ENCODE measurements at regions not wholly inside any gene's neighbourhood (a gene's known extent, or its start where the extent isn't known, plus 50 kb on each side); places are given as distances from the start of the nearest gene placed in this dataset.
"Not testable (repeated sequence)": the region's sequence is repeated elsewhere in the genome, so short reads cannot be mapped to it uniquely, and the experiment has no call there.

DNA sequence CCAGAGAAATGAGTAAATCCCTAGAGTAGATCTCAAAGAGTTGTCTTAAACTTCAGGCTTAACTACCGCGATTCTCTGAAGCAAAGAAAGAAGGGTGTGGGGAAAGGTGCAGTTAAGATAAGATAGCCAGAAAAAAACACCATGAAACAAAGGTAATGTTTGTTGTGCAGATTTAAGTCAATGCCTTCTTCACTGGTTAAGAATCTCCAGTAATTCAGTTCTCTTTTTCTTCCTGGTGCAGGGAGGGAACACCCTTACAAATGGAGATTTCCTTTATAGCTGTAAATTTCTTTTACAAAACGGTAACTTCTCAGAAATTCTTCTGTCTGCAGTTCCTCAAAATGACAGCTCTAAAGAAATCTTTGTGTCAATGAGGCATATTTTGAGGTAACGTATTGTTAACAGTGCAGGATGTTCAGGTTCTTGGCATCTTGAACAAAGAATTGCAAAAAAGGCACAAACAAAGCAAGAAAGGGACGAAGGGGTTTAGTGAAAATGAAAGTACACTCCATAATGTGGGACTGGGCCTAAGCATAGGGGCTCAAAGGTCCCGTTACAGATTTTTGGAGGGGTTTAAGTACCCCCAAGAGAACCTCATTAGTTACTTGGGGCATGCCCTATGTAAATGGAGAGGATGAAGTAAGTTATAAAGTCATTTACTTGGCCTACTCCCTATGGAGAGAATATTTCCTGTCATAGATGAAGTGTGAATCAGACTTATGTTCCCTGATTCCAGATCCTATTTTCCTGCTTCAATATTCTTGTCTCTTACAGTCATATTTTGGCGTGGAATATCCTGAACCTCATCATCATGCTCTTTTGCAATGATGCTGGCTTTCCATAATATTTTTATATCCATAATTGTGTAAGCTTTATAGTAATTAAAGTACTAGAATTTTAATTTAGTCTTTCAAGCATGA, 492.0 kb downstream of the PCDH11X start:
- WGBS (ENCODE audit: insufficient coverage), result no CpG with 5 or more reads among the region's 7 CpGs
- no peaks in the 10 kb centered on the region for H4K20me1 ChIP-seq (ENCODE audit: insufficient read depth, low read length)
- Mint-ChIP-seq H3K4me3 (no peak overlapping the region), H3K4me1 (no peaks in the 10 kb centered on the region), H3K27ac (no peak overlapping the region), H3K36me3 (no peaks in the 10 kb centered on the region), H3K9me3 (peaks cover 0 to 3% (median 0%) of the 10 kb centered on the region in 7 donors), H3K27me3 (ENCODE audit: low read depth in 3 of 3) (peaks cover 0 to 3% (median 1%) of the 10 kb centered on the region in 3 donors)
- H3K36me3 ChIP-seq (replicated peaks in 1 of 2; ENCODE audit: control insufficient read depth in 1 of 2, insufficient read depth in 2 of 2, low read length in 2 of 2), result no peaks in the 10 kb centered on the region
- intact Hi-C loops (cut with micrococcal nuclease), result no loop called here
- no peak overlapping the region for H3K4me2 ChIP-seq (replicated peaks; ENCODE audit: extremely low read depth, low read length, poor library complexity, severe bottlenecking)
- no peak overlapping the region for H3K4me3 ChIP-seq (replicated peaks in 1 of 3; ENCODE audit: low read depth in 2 of 3, low read length in 3 of 3)
- no peak overlapping the region for H3K27ac ChIP-seq (ENCODE audit: low read depth in 1 of 2, low read length in 2 of 2)
- TF ChIP-seq, protein P1, sequence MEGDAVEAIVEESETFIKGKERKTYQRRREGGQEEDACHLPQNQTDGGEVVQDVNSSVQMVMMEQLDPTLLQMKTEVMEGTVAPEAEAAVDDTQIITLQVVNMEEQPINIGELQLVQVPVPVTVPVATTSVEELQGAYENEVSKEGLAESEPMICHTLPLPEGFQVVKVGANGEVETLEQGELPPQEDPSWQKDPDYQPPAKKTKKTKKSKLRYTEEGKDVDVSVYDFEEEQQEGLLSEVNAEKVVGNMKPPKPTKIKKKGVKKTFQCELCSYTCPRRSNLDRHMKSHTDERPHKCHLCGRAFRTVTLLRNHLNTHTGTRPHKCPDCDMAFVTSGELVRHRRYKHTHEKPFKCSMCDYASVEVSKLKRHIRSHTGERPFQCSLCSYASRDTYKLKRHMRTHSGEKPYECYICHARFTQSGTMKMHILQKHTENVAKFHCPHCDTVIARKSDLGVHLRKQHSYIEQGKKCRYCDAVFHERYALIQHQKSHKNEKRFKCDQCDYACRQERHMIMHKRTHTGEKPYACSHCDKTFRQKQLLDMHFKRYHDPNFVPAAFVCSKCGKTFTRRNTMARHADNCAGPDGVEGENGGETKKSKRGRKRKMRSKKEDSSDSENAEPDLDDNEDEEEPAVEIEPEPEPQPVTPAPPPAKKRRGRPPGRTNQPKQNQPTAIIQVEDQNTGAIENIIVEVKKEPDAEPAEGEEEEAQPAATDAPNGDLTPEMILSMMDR (IDR thresholded peaks at IDR 0.05), result no peak
- no peaks in the 10 kb centered on the region for H3K9me3 ChIP-seq (replicated peaks in 1 of 2; ENCODE audit: control insufficient read depth in 1 of 2, insufficient read depth in 1 of 2, low read length in 2 of 2)
- H2AFZ ChIP-seq (ENCODE audit: insufficient read depth, low read depth, low read length, poor library complexity, severe bottlenecking), result no peak overlapping the region
- no peak overlapping the region for H3K9ac ChIP-seq (ENCODE audit: insufficient read depth, low read length, poor library complexity, severe bottlenecking)
- no peak for DNase-seq
- no peaks in the 10 kb centered on the region for H3K27me3 ChIP-seq (ENCODE audit: control insufficient read depth in 2 of 2, insufficient read depth in 2 of 2, low read length in 2 of 2)
- no peaks in the 10 kb centered on the region for H3K4me1 ChIP-seq (ENCODE audit: control insufficient read depth in 1 of 2, insufficient read depth in 2 of 2, low read length in 2 of 2)
- H3K79me2 ChIP-seq (ENCODE audit: insufficient read depth, low read length), result no peaks in the 10 kb centered on the region

- H3K9ac ChIP-seq (ENCODE audit: insufficient read depth, low read length, poor library complexity, severe bottlenecking); H3K36me3 Mint-ChIP-seq; H3K9me3 Mint-ChIP-seq; DNase-seq; H4K20me1 ChIP-seq (ENCODE audit: insufficient read depth, low read length); H3K27ac ChIP-seq (ENCODE audit: low read depth in 1 of 2, low read length in 2 of 2); H3K4me1 ChIP-seq (ENCODE audit: control insufficient read depth in 1 of 2, insufficient read depth in 2 of 2, low read length in 2 of 2); H3K4me3 Mint-ChIP-seq; H3K27me3 Mint-ChIP-seq (ENCODE audit: low read depth in 3 of 3); H3K4me2 ChIP-seq (replicated peaks; ENCODE audit: extremely low read depth, low read length, poor library complexity, severe bottlenecking); intact Hi-C loops (cut with micrococcal nuclease); H3K9me3 ChIP-seq (replicated peaks in 1 of 2; ENCODE audit: control insufficient read depth in 1 of 2, insufficient read depth in 1 of 2, low read length in 2 of 2); H3K4me1 Mint-ChIP-seq; H3K36me3 ChIP-seq (replicated peaks in 1 of 2; ENCODE audit: control insufficient read depth in 1 of 2, insufficient read depth in 2 of 2, low read length in 2 of 2); H3K79me2 ChIP-seq (ENCODE audit: insufficient read depth, low read length); H3K4me3 ChIP-seq (replicated peaks in 1 of 3; ENCODE audit: low read depth in 2 of 3, low read length in 3 of 3); H3K27me3 ChIP-seq (ENCODE audit: control insufficient read depth in 2 of 2, insufficient read depth in 2 of 2, low read length in 2 of 2); H2AFZ ChIP-seq (ENCODE audit: insufficient read depth, low read depth, low read length, poor library complexity, severe bottlenecking); H3K27ac Mint-ChIP-seq: not testable (repeated sequence)
- no CpG with 5 or more reads among the region's 7 CpGs for WGBS (ENCODE audit: insufficient coverage)
These were observed 499.4 kb downstream of the PCDH11X start for GRCh38 chrX:92278556-92278955.

DNA sequence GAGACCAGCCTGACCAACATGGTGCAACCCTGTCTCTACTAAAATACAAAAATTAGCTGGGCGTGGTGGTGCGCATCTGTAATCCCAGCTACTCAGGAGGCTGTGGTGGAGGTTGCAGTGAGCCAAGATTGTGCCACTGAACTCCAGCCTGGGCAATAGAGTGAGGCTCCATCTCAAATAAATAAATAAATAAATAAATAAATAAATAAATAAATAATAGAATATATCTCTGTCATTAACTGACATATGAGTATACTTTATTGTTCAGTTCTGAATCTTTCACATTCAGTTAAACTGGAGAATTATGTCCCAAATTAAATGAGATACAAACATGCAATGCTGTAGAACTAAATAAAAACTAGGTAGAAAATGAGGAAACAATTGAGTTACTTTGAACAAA, 501.2 kb downstream of the PCDH11X start:
- intact Hi-C loops (cut with micrococcal nuclease); H3K36me3 Mint-ChIP-seq; H3K4me1 Mint-ChIP-seq; H3K9me3 Mint-ChIP-seq; H3K4me3 Mint-ChIP-seq; H3K27me3 Mint-ChIP-seq (ENCODE audit: low read depth in 3 of 3); H2AFZ ChIP-seq (ENCODE audit: insufficient read depth, low read depth, low read length, poor library complexity, severe bottlenecking); DNase-seq; H3K36me3 ChIP-seq (replicated peaks in 1 of 2; ENCODE audit: control insufficient read depth in 1 of 2, insufficient read depth in 2 of 2, low read length in 2 of 2); H3K9ac ChIP-seq (ENCODE audit: insufficient read depth, low read length, poor library complexity, severe bottlenecking); H3K4me1 ChIP-seq (ENCODE audit: control insufficient read depth in 1 of 2, insufficient read depth in 2 of 2, low read length in 2 of 2); H3K4me3 ChIP-seq (replicated peaks in 1 of 3; ENCODE audit: low read depth in 2 of 3, low read length in 3 of 3); H3K4me2 ChIP-seq (replicated peaks; ENCODE audit: extremely low read depth, low read length, poor library complexity, severe bottlenecking); H3K79me2 ChIP-seq (ENCODE audit: insufficient read depth, low read length); H3K27me3 ChIP-seq (ENCODE audit: control insufficient read depth in 2 of 2, insufficient read depth in 2 of 2, low read length in 2 of 2); H3K27ac ChIP-seq (ENCODE audit: low read depth in 1 of 2, low read length in 2 of 2); H4K20me1 ChIP-seq (ENCODE audit: insufficient read depth, low read length); H3K9me3 ChIP-seq (replicated peaks in 1 of 2; ENCODE audit: control insufficient read depth in 1 of 2, insufficient read depth in 1 of 2, low read length in 2 of 2): not testable (repeated sequence)
- peak overlapping the region in 1 of 7 donors; percentile 35 for H3K27ac Mint-ChIP-seq
- no CpG with 5 or more reads among the region's 2 CpGs for WGBS (ENCODE audit: insufficient coverage)

All from CD14-positive monocyte (primary cell).